Nephron progenitor cell (in vitro differentiated cells): ENCODE measurements at regions not wholly inside any gene's neighbourhood (a gene's known extent, or its start where the extent isn't known, plus 50 kb on each side); places are given as distances from the start of the nearest gene placed in this dataset.

Source experiments
- DNase-seq: peaks from one replicate; pipeline ENCODE4 v3.0.0; 2021
- H3K27ac Mint-ChIP-seq: 2 replicates; pipeline ENCODE4 v1.8.0; 2021; ENCODE audit warnings: mild to moderate bottlenecking, moderate library complexity, mixed read lengths
- H3K27me3 Mint-ChIP-seq: 2 replicates; pipeline ENCODE4 v1.8.0; 2021; ENCODE audit warnings: mild to moderate bottlenecking, low read depth, mixed read lengths; ENCODE audit not compliant: poor library complexity
- H3K36me3 Mint-ChIP-seq: 2 replicates; pipeline ENCODE4 v1.8.0; 2021; ENCODE audit warnings: low read depth, mixed read lengths
- H3K4me1 Mint-ChIP-seq: 2 replicates; pipeline ENCODE4 v1.8.0; 2021; ENCODE audit warnings: mixed read lengths
- H3K4me3 Mint-ChIP-seq: 2 replicates; pipeline ENCODE4 v1.8.0; 2021; ENCODE audit warnings: mild to moderate bottlenecking, moderate library complexity, mixed read lengths
- H3K9me3 Mint-ChIP-seq: 2 replicates; pipeline ENCODE4 v1.8.0; 2021; ENCODE audit warnings: mild to moderate bottlenecking, moderate library complexity, mixed read lengths
- CTCF ChIP-seq: fragments of 200-600 bp; sonication (generic); IDR thresholded peaks from 2 replicates; pipeline ENCODE4 v1.5.0; 2021; ENCODE audit warnings: antibody characterized with exemption

- Mint-ChIP-seq H3K4me3 (peak overlapping the region; percentile 32), H3K27me3 (peaks cover 20% of the 10 kb centered on the region), H3K36me3 (no peaks in the 10 kb centered on the region), H3K4me1 (peaks cover 55% of the 10 kb centered on the region), H3K27ac (peak overlapping the region; percentile 50), H3K9me3 (no peaks in the 10 kb centered on the region)
- TF ChIP-seq CTCF = no peak
- no peak for DNase-seq
These were observed 146.9 kb downstream of the PTPN20 start for GRCh38 chr10:47058032-47058702.

GRCh38 chr10:47058961-47059391 lies 147.7 kb downstream of the PTPN20 start:
- Mint-ChIP-seq H3K27ac (peak overlapping the region; percentile 7), H3K36me3 (no peaks in the 10 kb centered on the region), H3K27me3 (peaks cover 20% of the 10 kb centered on the region), H3K4me3 (peak overlapping the region; percentile 52), H3K4me1 (peaks cover 53% of the 10 kb centered on the region), H3K9me3 (no peaks in the 10 kb centered on the region)
- TF ChIP-seq CTCF = no peak
- peak; percentile 35 for DNase-seq

GRCh38 chr10:47059606-47060311 lies 148.5 kb downstream of the PTPN20 start:
- Mint-ChIP-seq H3K4me1 (peaks cover 53% of the 10 kb centered on the region), H3K9me3 (no peaks in the 10 kb centered on the region), H3K27me3 (peaks cover 20% of the 10 kb centered on the region), H3K36me3 (no peaks in the 10 kb centered on the region), H3K4me3 (no peak overlapping the region), H3K27ac (no peak overlapping the region)
- TF ChIP-seq CTCF = no peak
- DNase-seq = no peak

- Mint-ChIP-seq H3K36me3 (no peaks in the 10 kb centered on the region), H3K27me3 (peaks cover 20% of the 10 kb centered on the region), H3K4me3 (no peak overlapping the region), H3K27ac (peak overlapping the region; percentile 62), H3K9me3 (no peaks in the 10 kb centered on the region), H3K4me1 (peaks cover 52% of the 10 kb centered on the region)
- DNase-seq = no peak
- no peak for TF ChIP-seq CTCF
These were observed 149.1 kb downstream of the PTPN20 start for GRCh38 chr10:47060356-47060755.

GRCh38 chr10:47060993-47061500 lies 149.8 kb downstream of the PTPN20 start:
- Mint-ChIP-seq H3K4me1 (peaks cover 47% of the 10 kb centered on the region), H3K27ac (no peak overlapping the region), H3K36me3 (no peaks in the 10 kb centered on the region), H3K4me3 (no peak overlapping the region), H3K9me3 (no peaks in the 10 kb centered on the region), H3K27me3 (peaks cover 19% of the 10 kb centered on the region)
- TF ChIP-seq CTCF = no peak
- no peak for DNase-seq
